ENCODE measurements at regions not wholly inside any gene's neighbourhood (a gene's known extent, or its start where the extent isn't known, plus 50 kb on each side); places are given as distances from the start of the nearest gene placed in this dataset.

DNA sequence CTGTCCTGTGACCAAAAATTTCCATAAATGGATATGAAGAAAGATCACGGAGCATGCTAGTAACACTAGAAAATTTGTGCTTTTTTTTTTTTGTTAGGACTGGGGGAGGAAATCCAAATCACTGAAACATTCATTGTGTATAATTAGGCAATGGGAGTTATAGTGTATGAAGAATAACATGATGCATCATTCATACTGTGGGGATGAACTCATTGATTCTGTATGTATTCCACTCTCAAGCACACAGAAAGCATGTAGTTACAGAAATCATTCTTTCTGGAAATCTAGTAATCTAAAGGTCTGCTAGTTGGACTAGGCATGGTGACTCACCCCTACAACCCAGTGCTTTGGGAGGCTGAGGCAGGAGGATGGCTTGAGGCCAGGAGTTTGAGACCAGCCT lies 749.7 kb downstream of the DIAPH3 start (continued):
- TF ChIP-seq, protein P1, sequence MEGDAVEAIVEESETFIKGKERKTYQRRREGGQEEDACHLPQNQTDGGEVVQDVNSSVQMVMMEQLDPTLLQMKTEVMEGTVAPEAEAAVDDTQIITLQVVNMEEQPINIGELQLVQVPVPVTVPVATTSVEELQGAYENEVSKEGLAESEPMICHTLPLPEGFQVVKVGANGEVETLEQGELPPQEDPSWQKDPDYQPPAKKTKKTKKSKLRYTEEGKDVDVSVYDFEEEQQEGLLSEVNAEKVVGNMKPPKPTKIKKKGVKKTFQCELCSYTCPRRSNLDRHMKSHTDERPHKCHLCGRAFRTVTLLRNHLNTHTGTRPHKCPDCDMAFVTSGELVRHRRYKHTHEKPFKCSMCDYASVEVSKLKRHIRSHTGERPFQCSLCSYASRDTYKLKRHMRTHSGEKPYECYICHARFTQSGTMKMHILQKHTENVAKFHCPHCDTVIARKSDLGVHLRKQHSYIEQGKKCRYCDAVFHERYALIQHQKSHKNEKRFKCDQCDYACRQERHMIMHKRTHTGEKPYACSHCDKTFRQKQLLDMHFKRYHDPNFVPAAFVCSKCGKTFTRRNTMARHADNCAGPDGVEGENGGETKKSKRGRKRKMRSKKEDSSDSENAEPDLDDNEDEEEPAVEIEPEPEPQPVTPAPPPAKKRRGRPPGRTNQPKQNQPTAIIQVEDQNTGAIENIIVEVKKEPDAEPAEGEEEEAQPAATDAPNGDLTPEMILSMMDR (IDR thresholded peaks at IDR 0.05), result no peak
- no peak for TF ChIP-seq TAF1 (IDR thresholded peaks at IDR 0.05; ENCODE audit: borderline replicate concordance, low read depth, low read length)

DNA sequence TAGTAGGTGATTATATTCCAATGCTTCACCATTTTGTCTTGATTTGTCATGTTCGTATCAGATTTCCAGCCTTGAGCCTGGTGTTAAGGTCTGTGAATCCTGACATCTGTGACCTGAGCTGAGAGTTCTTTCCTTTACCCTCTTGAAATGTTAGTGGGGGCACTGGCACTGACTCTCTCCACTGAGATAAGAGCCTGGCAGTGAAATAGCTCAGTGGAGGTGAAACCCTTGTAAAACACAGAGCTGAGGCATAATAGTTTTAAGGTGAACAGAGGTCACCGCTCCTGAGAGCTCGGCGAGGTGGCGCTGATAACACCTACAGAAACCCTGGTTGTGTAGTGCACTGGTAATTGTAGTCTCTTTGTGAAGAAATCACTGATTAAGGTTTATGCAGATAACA lies 748.2 kb downstream of the DIAPH3 start:
- no peak overlapping the region for H3K4me2 ChIP-seq
- no peak for TF ChIP-seq FOSL2 (IDR thresholded peaks at IDR 0.05; ENCODE audit: borderline replicate concordance, low read depth)
- no peak for TF ChIP-seq YY1 (IDR thresholded peaks at IDR 0.05; ENCODE audit: low read depth)
- TF ChIP-seq EP300 (IDR thresholded peaks at IDR 0.05; ENCODE audit: borderline replicate concordance in 1 of 2, low read depth in 1 of 2, low read length in 1 of 2), result no peak
- no peak for TF ChIP-seq RFX5 (IDR thresholded peaks at IDR 0.05; ENCODE audit: low read length)
- no peak for TF ChIP-seq FOXM1 (IDR thresholded peaks at IDR 0.05; ENCODE audit: low read depth)
- no peak for TF ChIP-seq RAD21 (IDR thresholded peaks at IDR 0.05; ENCODE audit: low read length)
- no peak for TF ChIP-seq SIN3A (IDR thresholded peaks at IDR 0.05; ENCODE audit: borderline replicate concordance, low read depth, low read length)
- TF ChIP-seq, protein P2, sequence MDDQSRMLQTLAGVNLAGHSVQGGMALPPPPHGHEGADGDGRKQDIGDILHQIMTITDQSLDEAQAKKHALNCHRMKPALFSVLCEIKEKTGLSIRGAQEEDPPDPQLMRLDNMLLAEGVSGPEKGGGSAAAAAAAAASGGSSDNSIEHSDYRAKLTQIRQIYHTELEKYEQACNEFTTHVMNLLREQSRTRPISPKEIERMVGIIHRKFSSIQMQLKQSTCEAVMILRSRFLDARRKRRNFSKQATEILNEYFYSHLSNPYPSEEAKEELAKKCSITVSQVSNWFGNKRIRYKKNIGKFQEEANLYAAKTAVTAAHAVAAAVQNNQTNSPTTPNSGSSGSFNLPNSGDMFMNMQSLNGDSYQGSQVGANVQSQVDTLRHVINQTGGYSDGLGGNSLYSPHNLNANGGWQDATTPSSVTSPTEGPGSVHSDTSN (IDR thresholded peaks at IDR 0.05), result no peak
- TF ChIP-seq EZH2phosphoT487 (IDR thresholded peaks at IDR 0.05; ENCODE audit: borderline replicate concordance, low read depth), result no peak
- TF ChIP-seq CHD2 (IDR thresholded peaks at IDR 0.05; ENCODE audit: low read length, partially characterized antibody), result no peak
- TF ChIP-seq ELF1 (IDR thresholded peaks at IDR 0.05), result no peak
- no peak for TF ChIP-seq MEF2A (IDR thresholded peaks at IDR 0.05; ENCODE audit: borderline replicate concordance, low read depth)
- no peak for TF ChIP-seq RXRA (IDR thresholded peaks at IDR 0.05; ENCODE audit: borderline replicate concordance, low read depth)
- TF ChIP-seq, protein P1 (IDR thresholded peaks at IDR 0.05), result no peak
- TF ChIP-seq FOXJ3 (CRISPR knock-in tag; IDR thresholded peaks at IDR 0.05), result no peak
- no peak for TF ChIP-seq NFIC (IDR thresholded peaks at IDR 0.05; ENCODE audit: borderline replicate concordance)
- TF ChIP-seq TAF1 (IDR thresholded peaks at IDR 0.05; ENCODE audit: borderline replicate concordance, low read depth, low read length), result no peak
- H3F3A ChIP-seq (replicated peaks; ENCODE audit: insufficient read depth), result peaks cover 3% of the 10 kb centered on the region
- no peaks in the 10 kb centered on the region for H4K20me1 ChIP-seq (ENCODE audit: insufficient read depth)
- no peaks in the 10 kb centered on the region for H3K9me2 ChIP-seq
- no peaks in the 10 kb centered on the region; a peak in 1 of 4 replicates for H3K4me1 ChIP-seq (ENCODE audit: control insufficient read depth in 1 of 2, insufficient read depth in 2 of 2, low read depth in 1 of 2, low read length in 1 of 2)
- no peak overlapping the region for H3K9ac ChIP-seq
- H2AFZ ChIP-seq (ENCODE audit: low read depth), result no peak overlapping the region
- POLR2A ChIA-PET, result no interaction called here
- no peaks in the 10 kb centered on the region for H3K27me3 ChIP-seq (ENCODE audit: insufficient read depth)
- no peaks in the 10 kb centered on the region for H3K79me2 ChIP-seq (ENCODE audit: insufficient read depth)
- H3K4me3 ChIP-seq (ENCODE audit: low read depth in 2 of 2, low read length in 1 of 2), result no peak overlapping the region
- no peaks in the 10 kb centered on the region for H3K36me3 ChIP-seq (replicated peaks in 1 of 2; ENCODE audit: control insufficient read depth in 1 of 2, insufficient read depth in 2 of 2, low read length in 1 of 2)
- H3K9me3 ChIP-seq, result no peaks in the 10 kb centered on the region
- no peak for DNase-seq
- no peak overlapping the region for H3K27ac ChIP-seq (ENCODE audit: low read depth in 2 of 2, low read length in 1 of 2)
- CTCF ChIA-PET, result interaction anchor here (0.9 kb wide), 1 partner anchor 262 kb away, joined by 3 read pairs; no protein-coding TSS in a partner anchor
- 83% methylated on average over 5 of the region's 5 CpGs for WGBS (ENCODE audit: low lambda C conversion rate)
